Activated CD4-positive, alpha-beta memory T cell treated with anti-CD3 and anti-CD28 coated beads, Interleukin-2, amount 10 ng/mL, durations not matched to agents 7 days and 5 days (primary cell): ENCODE measurements at regions not wholly inside any gene's neighbourhood (a gene's known extent, or its start where the extent isn't known, plus 50 kb on each side); places are given as distances from the start of the nearest gene placed in this dataset.

Experiments used
- CTCF ChIA-PET: fragments of 350-600 bp; sonication (Branson Sonifier 250); formaldehyde crosslinking; loops from one replicate; lab custom pipeline; 2021; ENCODE audit warnings: antibody characterized with exemption, inconsistent platforms; lab: Charles Lee
- POLR2A ChIA-PET: fragments of 350-600 bp; sonication (Branson Sonifier 250); formaldehyde crosslinking; loops from one replicate; lab custom pipeline; 2021; ENCODE audit warnings: antibody characterized with exemption; lab: Charles Lee
- DNase-seq: peaks from one replicate; pipeline ENCODE4 v3.0.0-alpha.2; 2020
- H3K27ac Mint-ChIP-seq: one replicate; pipeline ENCODE4 v1.8.0; 2021; ENCODE audit warnings: mild to moderate bottlenecking, mixed read lengths
- H3K27me3 Mint-ChIP-seq: one replicate; pipeline ENCODE4 v1.8.0; 2021; ENCODE audit warnings: mixed read lengths
- H3K36me3 Mint-ChIP-seq: one replicate; pipeline ENCODE4 v1.8.0; 2021; ENCODE audit warnings: low read depth, mixed read lengths
- H3K4me1 Mint-ChIP-seq: one replicate; pipeline ENCODE4 v1.8.0; 2021; ENCODE audit warnings: mixed read lengths
- H3K4me3 Mint-ChIP-seq: one replicate; pipeline ENCODE4 v1.8.0; 2021; ENCODE audit warnings: mild to moderate bottlenecking, mixed read lengths
- H3K9me3 Mint-ChIP-seq: one replicate; pipeline ENCODE4 v1.8.0; 2021; ENCODE audit warnings: mixed read lengths

- ChIA-PET POLR2A (no interaction called here), CTCF (no interaction called here)
- H3K9me3 Mint-ChIP-seq, result no peaks in the 10 kb centered on the region
- H3K27me3 Mint-ChIP-seq, result peaks cover 15% of the 10 kb centered on the region
- no peak overlapping the region for H3K4me3 Mint-ChIP-seq
- no peaks in the 10 kb centered on the region for H3K36me3 Mint-ChIP-seq
- H3K4me1 Mint-ChIP-seq, result no peaks in the 10 kb centered on the region
- H3K27ac Mint-ChIP-seq, result no peak overlapping the region
- DNase-seq, result peak; percentile 0
These were observed 107.9 kb upstream of the NXT1 start for GRCh38 chr20:23242556-23243180.

GRCh38 chr20:23242104-23242503 lies 108.5 kb upstream of the NXT1 start:
- no peaks in the 10 kb centered on the region for H3K36me3 Mint-ChIP-seq
- H3K9me3 Mint-ChIP-seq, result no peaks in the 10 kb centered on the region
- ChIA-PET POLR2A (no interaction called here), CTCF (no interaction called here)
- H3K4me3 Mint-ChIP-seq, result no peak overlapping the region
- peaks cover 15% of the 10 kb centered on the region for H3K27me3 Mint-ChIP-seq
- no peak for DNase-seq
- H3K4me1 Mint-ChIP-seq, result no peaks in the 10 kb centered on the region
- no peak overlapping the region for H3K27ac Mint-ChIP-seq

GRCh38 chr20:23241416-23241815 lies 109.2 kb upstream of the NXT1 start:
- no peak overlapping the region for H3K4me3 Mint-ChIP-seq
- no peaks in the 10 kb centered on the region for H3K36me3 Mint-ChIP-seq
- H3K4me1 Mint-ChIP-seq, result no peaks in the 10 kb centered on the region
- POLR2A ChIA-PET, result no interaction called here
- DNase-seq, result no peak
- H3K27ac Mint-ChIP-seq, result no peak overlapping the region
- no peaks in the 10 kb centered on the region for H3K9me3 Mint-ChIP-seq
- CTCF ChIA-PET, result no interaction called here
- peaks cover 15% of the 10 kb centered on the region for H3K27me3 Mint-ChIP-seq

- no peak for DNase-seq
- POLR2A ChIA-PET, result no interaction called here
- Mint-ChIP-seq H3K4me1 (no peaks in the 10 kb centered on the region), H3K9me3 (no peaks in the 10 kb centered on the region), H3K36me3 (no peaks in the 10 kb centered on the region), H3K27me3 (peaks cover 15% of the 10 kb centered on the region), H3K27ac (no peak overlapping the region), H3K4me3 (no peak overlapping the region)
- CTCF ChIA-PET, result no interaction called here
These were observed 110.1 kb upstream of the NXT1 start for GRCh38 chr20:23240519-23240918.

GRCh38 chr20:23237201-23237600 lies 113.4 kb upstream of the NXT1 start:
- no peaks in the 10 kb centered on the region for H3K36me3 Mint-ChIP-seq
- no peak for DNase-seq
- POLR2A ChIA-PET, result no interaction called here
- H3K27me3 Mint-ChIP-seq, result peaks cover 15% of the 10 kb centered on the region
- H3K27ac Mint-ChIP-seq, result no peak overlapping the region
- H3K4me1 Mint-ChIP-seq, result no peaks in the 10 kb centered on the region
- CTCF ChIA-PET, result no interaction called here
- H3K9me3 Mint-ChIP-seq, result peaks cover 5% of the 10 kb centered on the region
- H3K4me3 Mint-ChIP-seq, result no peak overlapping the region

GRCh38 chr20:23235173-23236027 lies 115.2 kb upstream of the NXT1 start:
- Mint-ChIP-seq H3K36me3 (no peaks in the 10 kb centered on the region), H3K9me3 (peaks cover 5% of the 10 kb centered on the region), H3K27me3 (peaks cover 15% of the 10 kb centered on the region), H3K27ac (no peak overlapping the region), H3K4me1 (no peaks in the 10 kb centered on the region), H3K4me3 (no peak overlapping the region)
- DNase-seq, result peak; percentile 55
- CTCF ChIA-PET, result interaction anchor here (0.6 to 2.0 kb wide), 14 partner anchors 9 to 544 kb away, joined by 3 to 28 read pairs (median 4); no protein-coding TSS in a partner anchor
- POLR2A ChIA-PET, result interaction anchor here (1.0 kb wide), 1 partner anchor 184 kb away, joined by 3 read pairs; no protein-coding TSS in a partner anchor

- POLR2A ChIA-PET, result no interaction called here
These were observed 116.1 kb upstream of the NXT1 start for GRCh38 chr20:23234311-23235078.

GRCh38 chr20:23233341-23233740 lies 117.2 kb upstream of the NXT1 start:
- ChIA-PET POLR2A (no interaction called here), CTCF (no interaction called here)
- no peak overlapping the region for H3K27ac Mint-ChIP-seq
- DNase-seq, result no peak
- peaks cover 5% of the 10 kb centered on the region for H3K9me3 Mint-ChIP-seq
- no peaks in the 10 kb centered on the region for H3K36me3 Mint-ChIP-seq
- H3K4me1 Mint-ChIP-seq, result no peaks in the 10 kb centered on the region
- peaks cover 4% of the 10 kb centered on the region for H3K27me3 Mint-ChIP-seq
- no peak overlapping the region for H3K4me3 Mint-ChIP-seq

More at GRCh38 chr20:23234311-23235078, 116.1 kb upstream of the NXT1 start:
- no peak for DNase-seq
- H3K36me3 Mint-ChIP-seq, result no peaks in the 10 kb centered on the region
- CTCF ChIA-PET, result interaction anchor here (0.9 to 2.0 kb wide), 12 partner anchors 9 to 543 kb away, joined by 3 to 28 read pairs (median 4); no protein-coding TSS in a partner anchor
- peaks cover 12% of the 10 kb centered on the region for H3K27me3 Mint-ChIP-seq
- H3K4me3 Mint-ChIP-seq, result no peak overlapping the region
- H3K4me1 Mint-ChIP-seq, result no peaks in the 10 kb centered on the region
- peaks cover 5% of the 10 kb centered on the region for H3K9me3 Mint-ChIP-seq
- H3K27ac Mint-ChIP-seq, result no peak overlapping the region

- no peaks in the 10 kb centered on the region for H3K4me1 Mint-ChIP-seq
- ChIA-PET POLR2A (no interaction called here), CTCF (no interaction called here)
- H3K27ac Mint-ChIP-seq, result no peak overlapping the region
- no peak for DNase-seq
- H3K27me3 Mint-ChIP-seq, result peaks cover 1% of the 10 kb centered on the region
- H3K36me3 Mint-ChIP-seq, result no peaks in the 10 kb centered on the region
- no peak overlapping the region for H3K4me3 Mint-ChIP-seq
- peaks cover 5% of the 10 kb centered on the region for H3K9me3 Mint-ChIP-seq
These were observed 117.8 kb upstream of the NXT1 start for GRCh38 chr20:23232679-23233308.

- Mint-ChIP-seq H3K4me1 (no peaks in the 10 kb centered on the region), H3K4me3 (no peak overlapping the region), H3K27me3 (no peaks in the 10 kb centered on the region), H3K9me3 (peaks cover 5% of the 10 kb centered on the region), H3K36me3 (no peaks in the 10 kb centered on the region), H3K27ac (no peak overlapping the region)
- no peak for DNase-seq
- CTCF ChIA-PET, result no interaction called here
- POLR2A ChIA-PET, result no interaction called here
These were observed 118.4 kb upstream of the NXT1 start for GRCh38 chr20:23232219-23232581.

GRCh38 chr20:23231561-23232218 lies 118.9 kb upstream of the NXT1 start:
- Mint-ChIP-seq H3K27ac (no peak overlapping the region), H3K9me3 (peaks cover 5% of the 10 kb centered on the region), H3K27me3 (no peaks in the 10 kb centered on the region), H3K4me3 (no peak overlapping the region), H3K36me3 (no peaks in the 10 kb centered on the region), H3K4me1 (no peaks in the 10 kb centered on the region)
- CTCF ChIA-PET, result no interaction called here
- POLR2A ChIA-PET, result no interaction called here
- DNase-seq, result no peak

- Mint-ChIP-seq H3K27ac (no peak overlapping the region), H3K9me3 (peaks cover 5% of the 10 kb centered on the region), H3K4me3 (no peak overlapping the region), H3K36me3 (no peaks in the 10 kb centered on the region), H3K27me3 (no peaks in the 10 kb centered on the region), H3K4me1 (no peaks in the 10 kb centered on the region)
- DNase-seq, result no peak
- POLR2A ChIA-PET, result no interaction called here
- CTCF ChIA-PET, result no interaction called here
These were observed 119.7 kb upstream of the NXT1 start for GRCh38 chr20:23230766-23231385.
